LNCAP (cell line): ENCODE measurements at regions not wholly inside any gene's neighbourhood (a gene's known extent, or its start where the extent isn't known, plus 50 kb on each side); places are given as distances from the start of the nearest gene placed in this dataset.

ENCODE experiments used
- CTCF ChIP-seq: fragments of 450-650 bp; IDR thresholded peaks from 2 replicates; pipeline ENCODE4 v1.5.1; 2017; ENCODE audit warnings: mild to moderate bottlenecking

GRCh38 chr9:13728917-13729811 lies 449.7 kb upstream of the MPDZ start:
- TF ChIP-seq CTCF: no peak

GRCh38 chr9:13728131-13728530 lies 448.6 kb upstream of the MPDZ start:
- TF ChIP-seq CTCF: no peak

- TF ChIP-seq CTCF: no peak
Measured at GRCh38 chr9:13726746-13727145, 447.3 kb upstream of the MPDZ start.

GRCh38 chr9:13725516-13725915 lies 446.0 kb upstream of the MPDZ start:
- TF ChIP-seq CTCF: no peak

GRCh38 chr9:13721481-13722235 lies 442.2 kb upstream of the MPDZ start:
- no peak for TF ChIP-seq CTCF

- no peak for TF ChIP-seq CTCF
Measured at GRCh38 chr9:13719981-13720676, 440.6 kb upstream of the MPDZ start.

GRCh38 chr9:13719446-13719845 lies 440.0 kb upstream of the MPDZ start:
- no peak for TF ChIP-seq CTCF
